Kidney epithelial cell (primary cell): ENCODE measurements at regions not wholly inside any gene's neighbourhood (a gene's known extent, or its start where the extent isn't known, plus 50 kb on each side); places are given as distances from the start of the nearest gene placed in this dataset.

Source experiments
- DNase-seq: peaks from one replicate; pipeline ENCODE4 v3.0.0-alpha.2; 2010; ENCODE audit warnings: low read depth
- H3K27me3 ChIP-seq: 2 replicates; pipeline ENCODE4 v1.6.0; 2011; ENCODE audit warnings: low read length; ENCODE audit not compliant: control insufficient read depth, insufficient read depth
- H3K36me3 ChIP-seq: 2 replicates; pipeline ENCODE4 v1.5.1; 2011; ENCODE audit warnings: low read length; ENCODE audit not compliant: control insufficient read depth, insufficient read depth
- H3K4me3 ChIP-seq: 2 replicates; pipeline ENCODE4 v1.5.1; 2011; ENCODE audit warnings: low read depth, mild to moderate bottlenecking, control low read depth, low read length
- TF ChIP-seq, protein P1 (sequence below): IDR thresholded peaks from 2 replicates; pipeline ENCODE4 v1.5.1; 2011; ENCODE audit warnings: mild to moderate bottlenecking, moderate library complexity, low read length, control low read depth, inconsistent platforms; ENCODE audit not compliant: insufficient read depth, poor library complexity, severe bottlenecking

- no peaks in the 10 kb centered on the region for H3K36me3 ChIP-seq
- no peak overlapping the region for H3K4me3 ChIP-seq
- no peak for DNase-seq
- H3K27me3 ChIP-seq, result no peaks in the 10 kb centered on the region
- TF ChIP-seq, protein P1, sequence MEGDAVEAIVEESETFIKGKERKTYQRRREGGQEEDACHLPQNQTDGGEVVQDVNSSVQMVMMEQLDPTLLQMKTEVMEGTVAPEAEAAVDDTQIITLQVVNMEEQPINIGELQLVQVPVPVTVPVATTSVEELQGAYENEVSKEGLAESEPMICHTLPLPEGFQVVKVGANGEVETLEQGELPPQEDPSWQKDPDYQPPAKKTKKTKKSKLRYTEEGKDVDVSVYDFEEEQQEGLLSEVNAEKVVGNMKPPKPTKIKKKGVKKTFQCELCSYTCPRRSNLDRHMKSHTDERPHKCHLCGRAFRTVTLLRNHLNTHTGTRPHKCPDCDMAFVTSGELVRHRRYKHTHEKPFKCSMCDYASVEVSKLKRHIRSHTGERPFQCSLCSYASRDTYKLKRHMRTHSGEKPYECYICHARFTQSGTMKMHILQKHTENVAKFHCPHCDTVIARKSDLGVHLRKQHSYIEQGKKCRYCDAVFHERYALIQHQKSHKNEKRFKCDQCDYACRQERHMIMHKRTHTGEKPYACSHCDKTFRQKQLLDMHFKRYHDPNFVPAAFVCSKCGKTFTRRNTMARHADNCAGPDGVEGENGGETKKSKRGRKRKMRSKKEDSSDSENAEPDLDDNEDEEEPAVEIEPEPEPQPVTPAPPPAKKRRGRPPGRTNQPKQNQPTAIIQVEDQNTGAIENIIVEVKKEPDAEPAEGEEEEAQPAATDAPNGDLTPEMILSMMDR, result no peak
Observed at GRCh38 chr1:56084246-56084645, 495.1 kb downstream of the PLPP3 start.

DNA sequence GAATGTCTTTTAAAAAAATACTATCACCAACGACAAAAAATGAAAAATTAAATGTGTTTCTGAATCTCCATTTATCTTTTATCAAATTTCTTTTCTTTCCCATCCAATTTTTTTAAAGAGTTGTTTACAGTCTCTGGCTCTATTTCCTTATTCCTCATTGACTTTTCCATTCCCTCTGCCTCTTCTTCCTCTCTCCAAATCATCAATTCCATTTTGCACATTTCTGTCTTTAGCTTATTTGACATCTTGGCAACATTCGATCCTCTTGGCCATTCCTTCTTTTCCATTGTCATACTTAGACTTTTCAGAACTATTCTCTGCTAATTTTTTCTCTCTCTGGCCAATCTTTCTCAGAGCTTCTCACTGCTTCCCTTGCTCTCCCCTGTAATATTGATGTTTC, 497.6 kb downstream of the PLPP3 start:
- TF ChIP-seq, protein P1, result no peak
- DNase-seq, result no peak
- Histone ChIP-seq H3K27me3 (no peaks in the 10 kb centered on the region), H3K36me3 (no peaks in the 10 kb centered on the region), H3K4me3 (no peak overlapping the region)

- Histone ChIP-seq H3K27me3 (no peaks in the 10 kb centered on the region), H3K4me3 (no peak overlapping the region), H3K36me3 (no peaks in the 10 kb centered on the region)
- no peak for DNase-seq
- TF ChIP-seq, protein P1, result no peak
Observed at GRCh38 chr1:56081173-56081572, 498.2 kb downstream of the PLPP3 start.

DNA sequence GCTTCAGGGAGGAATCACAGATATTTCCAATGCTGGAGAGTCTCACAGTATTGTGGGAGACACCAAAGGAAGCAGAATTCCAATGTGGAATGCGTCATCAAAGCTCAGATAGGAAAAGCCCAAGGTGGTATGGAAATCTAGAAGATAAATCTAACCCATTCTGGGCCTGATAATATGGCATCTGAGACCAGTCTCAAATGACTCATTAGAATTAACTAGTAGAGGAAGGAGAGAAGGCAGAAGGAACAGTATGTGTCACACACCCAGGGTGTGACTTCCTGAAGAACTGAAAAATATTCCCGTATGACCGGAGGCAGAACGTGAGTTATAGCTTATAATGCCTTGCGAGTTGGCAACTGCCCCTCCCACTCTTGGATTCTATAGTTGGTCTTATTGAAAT, 499.2 kb downstream of the PLPP3 start:
- no peak overlapping the region for H3K4me3 ChIP-seq
- TF ChIP-seq, protein P1, result no peak
- H3K27me3 ChIP-seq, result no peaks in the 10 kb centered on the region
- no peak for DNase-seq
- no peaks in the 10 kb centered on the region for H3K36me3 ChIP-seq

- no peaks in the 10 kb centered on the region for H3K27me3 ChIP-seq
- H3K4me3 ChIP-seq, result no peak overlapping the region
- H3K36me3 ChIP-seq, result no peaks in the 10 kb centered on the region
- TF ChIP-seq, protein P1, result no peak
- no peak for DNase-seq
Observed at GRCh38 chr1:56079391-56079790, 500.0 kb downstream of the PLPP3 start.

DNA sequence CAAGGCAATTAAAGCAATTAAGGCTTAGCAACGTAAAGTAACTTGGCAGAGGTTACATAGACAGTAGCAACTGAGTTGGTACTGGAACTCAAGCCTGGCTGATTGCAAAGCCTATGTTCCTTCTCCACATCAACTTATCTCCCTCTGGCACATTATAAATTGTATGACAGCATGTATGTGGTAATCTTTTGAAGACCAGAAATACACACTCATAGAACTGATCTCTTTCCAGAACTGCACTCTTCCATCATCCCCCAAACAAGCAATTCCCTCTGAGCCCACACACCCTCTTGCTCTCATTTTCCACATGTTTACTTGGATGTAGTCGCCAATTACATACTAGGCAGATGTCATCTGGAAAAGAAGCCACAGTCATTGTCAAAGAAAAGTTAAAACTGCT, 502.2 kb downstream of the PLPP3 start:
- DNase-seq, result no peak
- Histone ChIP-seq H3K27me3 (no peaks in the 10 kb centered on the region), H3K36me3 (no peaks in the 10 kb centered on the region), H3K4me3 (no peak overlapping the region)
- TF ChIP-seq, protein P1, result no peak
